ENCODE measurements at regions not wholly inside any gene's neighbourhood (a gene's known extent, or its start where the extent isn't known, plus 50 kb on each side); places are given as distances from the start of the nearest gene placed in this dataset.

DNA sequence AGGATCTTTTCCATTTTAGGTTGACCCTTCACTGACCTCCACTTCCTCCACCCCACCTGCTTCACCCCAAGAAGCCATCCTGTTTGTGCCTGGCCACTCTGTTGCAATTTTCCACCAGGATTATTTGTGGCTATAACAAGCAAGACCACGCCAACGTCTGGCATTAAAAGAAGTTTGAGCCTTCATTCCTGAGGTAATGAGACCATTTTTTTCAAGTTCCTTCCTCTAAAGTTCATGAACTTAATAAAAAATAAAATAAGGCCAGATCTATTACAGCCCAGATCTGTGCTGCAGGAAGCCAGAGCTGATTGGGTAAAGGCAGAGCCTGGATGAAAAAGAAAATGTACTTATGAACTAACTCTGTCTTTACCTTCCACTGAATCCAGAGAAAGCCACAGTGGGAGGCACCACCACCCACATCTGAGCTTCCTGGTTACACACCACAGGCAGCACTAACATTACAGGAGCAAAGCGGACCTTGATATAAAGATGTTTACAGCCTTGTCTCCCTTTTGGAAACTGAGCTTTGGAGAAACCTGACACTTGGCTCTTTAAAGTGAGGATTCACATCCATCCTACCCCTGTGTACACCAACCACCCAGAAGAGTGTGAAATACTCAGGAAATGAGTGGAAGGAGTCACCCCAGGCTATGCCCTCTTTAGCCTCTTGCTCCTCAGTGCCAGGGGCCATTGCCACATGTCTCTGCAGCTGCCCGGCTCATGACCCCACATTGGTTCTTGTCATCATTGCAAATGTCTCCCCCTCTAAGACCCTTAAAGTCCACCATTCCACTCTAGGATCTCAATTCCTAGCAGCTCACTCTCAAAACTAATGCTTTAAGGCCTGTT is 293.6 kb downstream of the PLPP3 start:
- in situ Hi-C loops (cut with HindIII; ENCODE audit: extremely low pct_ligation_motif_present, low pct_unique_long_range_greater_than_20kb) (no loop called here), intact Hi-C loops (cut with micrococcal nuclease; ENCODE audit: unreplicated experiment) (no loop called here)
- ATAC-seq (no peak), DNase-seq (ENCODE audit: low spot score) (no peak), FAIRE-seq (no peak)
- no peaks in the 10 kb centered on the region for H3K36me3 ChIP-seq (replicated peaks in 1 of 2; ENCODE audit: control insufficient read depth in 1 of 2, insufficient read depth in 2 of 2, low read length in 2 of 2)
- H3K9me3 ChIP-seq (ENCODE audit: low read length), result no peaks in the 10 kb centered on the region
- POLR2A ChIA-PET, result interaction anchor here (1.2 kb wide), 1 partner anchor 94 kb away, joined by 3 read pairs; no protein-coding TSS in a partner anchor
- no peaks in the 10 kb centered on the region for H3K79me2 ChIP-seq (ENCODE audit: insufficient read depth, low read length)
- CTCF ChIA-PET (ENCODE audit: low intra/inter-chr PET ratio, low total read pairs), result no interaction called here
- no peak overlapping the region for H3K4me3 ChIP-seq (replicated peaks in 1 of 3; ENCODE audit: insufficient read depth in 1 of 3, low read depth in 2 of 3, low read length in 3 of 3)
- TF ChIP-seq ZNF12 (CRISPR knock-in tag; IDR thresholded peaks at IDR 0.05), result peak; percentile 85
- no peak for TF ChIP-seq MLLT10 (CRISPR knock-in tag; IDR thresholded peaks at IDR 0.05)
- no peak for TF ChIP-seq JUN (CRISPR knock-in tag; IDR thresholded peaks at IDR 0.05)
- TF ChIP-seq CENPX (CRISPR knock-in tag; IDR thresholded peaks at IDR 0.05), result no peak
- peaks cover 47% of the 10 kb centered on the region for H3K4me1 ChIP-seq (ENCODE audit: insufficient read depth, low read length)
- H3K27me3 ChIP-seq (ENCODE audit: control insufficient read depth in 1 of 2, insufficient read depth in 2 of 2, low read length in 2 of 2), result no peaks in the 10 kb centered on the region
- H3K9ac ChIP-seq (ENCODE audit: insufficient read depth, low read depth, low read length), result no peak overlapping the region
- peak overlapping the region; percentile 30; the same call in 1 of the 2 replicates for H3K4me2 ChIP-seq (ENCODE audit: low read depth, low read length)
- no TSS peak for BruUV-seq (replicated peaks)
- peak overlapping the region; percentile 7 for H3K27ac ChIP-seq (ENCODE audit: extremely low read length, insufficient read depth, low read length)
- H2AFZ ChIP-seq (ENCODE audit: low read length), result no peak overlapping the region
- H4K20me1 ChIP-seq (ENCODE audit: insufficient read depth, low read length), result no peaks in the 10 kb centered on the region
- 75% methylated on average over 4 of the region's 4 CpGs for WGBS (ENCODE audit: low lambda C conversion rate)

DNA sequence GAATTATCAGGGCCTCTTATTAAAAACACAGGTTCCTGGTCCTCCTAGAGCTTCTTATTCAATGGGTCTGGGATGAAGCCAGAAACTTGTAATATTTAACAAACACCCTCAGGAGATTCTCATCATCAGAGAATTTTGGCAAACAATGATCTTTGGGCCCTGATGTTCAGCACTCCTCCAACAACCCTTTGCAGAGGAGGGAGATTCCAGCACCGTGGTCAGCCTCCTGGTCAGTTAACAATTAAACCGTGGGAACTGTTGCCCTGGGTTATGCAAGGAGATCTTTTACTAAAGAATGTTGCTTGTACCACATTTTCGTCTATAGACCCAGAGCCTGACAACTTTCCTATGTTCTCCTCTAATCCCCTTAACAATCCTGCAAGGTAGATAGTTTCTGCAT is 294.4 kb downstream of the PLPP3 start:
- H3K27ac ChIP-seq (ENCODE audit: extremely low read length, insufficient read depth, low read length), result peak overlapping the region; percentile 7
- H3K4me3 ChIP-seq (replicated peaks in 1 of 3; ENCODE audit: insufficient read depth in 1 of 3, low read depth in 2 of 3, low read length in 3 of 3), result no peak overlapping the region
- BruUV-seq (replicated peaks), result no TSS peak
- no peaks in the 10 kb centered on the region for H4K20me1 ChIP-seq (ENCODE audit: insufficient read depth, low read length)
- in situ Hi-C loops (cut with HindIII; ENCODE audit: extremely low pct_ligation_motif_present, low pct_unique_long_range_greater_than_20kb) (no loop called here), intact Hi-C loops (cut with micrococcal nuclease; ENCODE audit: unreplicated experiment) (no loop called here)
- H2AFZ ChIP-seq (ENCODE audit: low read length), result no peak overlapping the region
- peak overlapping the region; percentile 30; the same call in 1 of the 2 replicates for H3K4me2 ChIP-seq (ENCODE audit: low read depth, low read length)
- H3K9ac ChIP-seq (ENCODE audit: insufficient read depth, low read depth, low read length), result no peak overlapping the region
- CTCF ChIA-PET (ENCODE audit: low intra/inter-chr PET ratio, low total read pairs), result no interaction called here
- no peaks in the 10 kb centered on the region for H3K79me2 ChIP-seq (ENCODE audit: insufficient read depth, low read length)
- peak; percentile 83 for DNase-seq (ENCODE audit: low spot score)
- H3K4me1 ChIP-seq (ENCODE audit: insufficient read depth, low read length), result peaks cover 47% of the 10 kb centered on the region
- 0% methylated on average over 3 of the region's 3 CpGs for WGBS (ENCODE audit: low lambda C conversion rate)
- POLR2A ChIA-PET, result interaction anchor here (0.8 to 1.2 kb wide), 2 partner anchors 12 to 93 kb away, joined by 3 read pairs; no protein-coding TSS in a partner anchor
- H3K9me3 ChIP-seq (ENCODE audit: low read length), result no peaks in the 10 kb centered on the region
- H3K27me3 ChIP-seq (ENCODE audit: control insufficient read depth in 1 of 2, insufficient read depth in 2 of 2, low read length in 2 of 2), result no peaks in the 10 kb centered on the region
- ATAC-seq, result peak; percentile 99
- H3K36me3 ChIP-seq (replicated peaks in 1 of 2; ENCODE audit: control insufficient read depth in 1 of 2, insufficient read depth in 2 of 2, low read length in 2 of 2), result no peaks in the 10 kb centered on the region
- peak; percentile 97 for FAIRE-seq
- peak; percentile 90 for TF ChIP-seq TEAD3 (CRISPR knock-in tag; optimal IDR thresholded peaks at IDR 0.05; ENCODE audit: borderline replicate concordance)
- TF ChIP-seq MED1 (CRISPR knock-in tag; IDR thresholded peaks at IDR 0.05), result peak; percentile 27; the same call in 1 of the 2 replicates
- TF ChIP-seq ZNF563 (CRISPR knock-in tag; IDR thresholded peaks at IDR 0.05), result no peak
- TF ChIP-seq ZSCAN20 (CRISPR knock-in tag; IDR thresholded peaks at IDR 0.05; ENCODE audit: borderline replicate concordance), result no peak
- no peak for TF ChIP-seq ZNF615 (CRISPR knock-in tag; IDR thresholded peaks at IDR 0.05; ENCODE audit: borderline replicate concordance)
- TF ChIP-seq GZF1 (CRISPR knock-in tag; IDR thresholded peaks at IDR 0.05), result 0 out of 2 replicates have a peak, but pooled peaks have one; percentile 44
- peak; percentile 77; the same call in 1 of the 2 replicates for TF ChIP-seq PHF21A (CRISPR knock-in tag; IDR thresholded peaks at IDR 0.05)
- TF ChIP-seq TBX2 (CRISPR knock-in tag; IDR thresholded peaks at IDR 0.05; ENCODE audit: borderline replicate concordance), result 0 out of 2 replicates have a peak, but pooled peaks have one; percentile 41
- no peak for TF ChIP-seq PRDM4 (CRISPR knock-in tag; IDR thresholded peaks at IDR 0.05; ENCODE audit: borderline replicate concordance)
- 0 out of 2 replicates have a peak, but pooled peaks have one; percentile 41 for TF ChIP-seq PPARG (CRISPR knock-in tag; conservative IDR thresholded peaks at IDR 0.05)
- no peak for TF ChIP-seq ZNF383 (CRISPR knock-in tag; IDR thresholded peaks at IDR 0.05; ENCODE audit: borderline replicate concordance)
- TF ChIP-seq RBFOX2 (IDR thresholded peaks at IDR 0.05; ENCODE audit: low read depth, low read length), result no peak
